ENCODE measurements at regions not wholly inside any gene's neighbourhood (a gene's known extent, or its start where the extent isn't known, plus 50 kb on each side); places are given as distances from the start of the nearest gene placed in this dataset.

DNA sequence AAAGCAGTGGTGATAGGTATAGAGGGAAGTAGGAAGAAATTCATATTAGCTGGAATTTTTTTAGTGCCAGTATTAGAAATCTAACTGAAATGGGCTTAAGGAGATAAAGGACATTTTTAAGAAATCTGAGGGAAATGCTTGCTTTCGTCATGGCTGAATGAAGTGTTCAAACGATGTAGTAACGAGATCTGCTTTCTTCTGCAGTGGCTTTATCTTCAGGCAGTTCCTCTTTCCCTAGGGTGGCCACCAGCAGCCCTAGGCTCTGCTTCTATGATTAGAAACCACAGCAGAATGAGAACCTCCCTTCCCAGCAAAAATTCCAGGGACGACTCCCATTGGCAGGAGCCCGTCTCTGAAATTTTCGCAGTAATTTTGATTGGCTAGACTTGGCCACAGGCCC lies 163.9 kb upstream of the FRMD6 start:
- Histone ChIP-seq H3K4me1 (ENCODE audit: insufficient read depth, low read length) (no peaks in the 10 kb centered on the region), H3K9ac (ENCODE audit: low read depth, low read length) (no peak overlapping the region), H3K79me2 (ENCODE audit: insufficient read depth, low read length) (no peaks in the 10 kb centered on the region), H3K4me3 (ENCODE audit: low read depth in 1 of 2, low read length in 2 of 2) (no peak overlapping the region), H3K27me3 (ENCODE audit: insufficient read depth, low read length, poor library complexity) (no peaks in the 10 kb centered on the region), H2AFZ (ENCODE audit: low read depth, low read length) (no peak overlapping the region), H4K20me1 (ENCODE audit: insufficient read depth, low read length) (no peaks in the 10 kb centered on the region), H3K9me3 (ENCODE audit: insufficient read depth, low read length, severe bottlenecking) (no peaks in the 10 kb centered on the region), H3K27ac (ENCODE audit: low read length) (no peak overlapping the region), H3K4me2 (ENCODE audit: insufficient read depth, low read length) (no peak overlapping the region), H3K36me3 (ENCODE audit: insufficient read depth, low read length) (no peaks in the 10 kb centered on the region)
- no peak for DNase-seq
- ATAC-seq (ENCODE audit: insufficient read depth, low read depth), result no peak
- no peak for TF ChIP-seq EZH2 (IDR thresholded peaks at IDR 0.05; ENCODE audit: borderline replicate concordance, low read depth, low read length, severe bottlenecking)

DNA sequence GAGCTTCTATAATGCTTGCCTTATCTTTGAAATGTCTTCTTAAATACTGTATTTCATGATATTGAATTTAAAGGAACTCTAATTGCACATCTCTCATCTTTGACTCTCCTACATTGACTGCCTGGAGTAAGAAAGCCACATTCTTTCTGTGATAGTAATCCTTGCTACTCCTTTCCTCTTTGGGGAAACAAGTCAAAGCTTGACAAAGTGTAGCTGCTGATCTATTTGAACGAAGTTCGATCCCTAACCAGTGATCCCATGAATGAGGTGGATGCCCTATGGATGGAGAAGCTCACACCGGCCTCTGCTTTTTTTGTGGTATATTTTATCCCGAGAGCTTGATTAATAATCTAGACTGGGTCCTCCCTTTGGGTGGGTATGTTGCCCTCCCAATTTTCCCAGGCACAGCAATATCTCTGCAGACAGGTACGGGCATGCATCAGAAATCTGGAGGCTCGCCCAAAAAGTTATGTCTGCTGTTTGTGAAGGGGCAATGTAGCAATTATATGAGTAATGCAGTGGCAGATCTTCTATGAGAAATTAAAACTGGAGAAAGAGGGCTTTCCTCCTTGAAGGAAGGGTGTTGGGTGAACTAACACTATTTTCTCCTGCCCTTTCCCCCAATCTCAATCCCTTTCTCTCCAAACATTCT lies 163.0 kb upstream of the FRMD6 start:
- no peaks in the 10 kb centered on the region for H3K27me3 ChIP-seq (ENCODE audit: insufficient read depth, low read length, poor library complexity)
- no peak overlapping the region for H3K4me2 ChIP-seq (ENCODE audit: insufficient read depth, low read length)
- no peaks in the 10 kb centered on the region for H3K36me3 ChIP-seq (ENCODE audit: insufficient read depth, low read length)
- no peaks in the 10 kb centered on the region for H3K9me3 ChIP-seq (ENCODE audit: insufficient read depth, low read length, severe bottlenecking)
- ATAC-seq (ENCODE audit: insufficient read depth, low read depth) (no peak), DNase-seq (no peak)
- H3K79me2 ChIP-seq (ENCODE audit: insufficient read depth, low read length), result no peaks in the 10 kb centered on the region
- H3K4me3 ChIP-seq (ENCODE audit: low read depth in 1 of 2, low read length in 2 of 2), result no peak overlapping the region
- H3K4me1 ChIP-seq (ENCODE audit: insufficient read depth, low read length), result no peaks in the 10 kb centered on the region
- TF ChIP-seq, protein P1, sequence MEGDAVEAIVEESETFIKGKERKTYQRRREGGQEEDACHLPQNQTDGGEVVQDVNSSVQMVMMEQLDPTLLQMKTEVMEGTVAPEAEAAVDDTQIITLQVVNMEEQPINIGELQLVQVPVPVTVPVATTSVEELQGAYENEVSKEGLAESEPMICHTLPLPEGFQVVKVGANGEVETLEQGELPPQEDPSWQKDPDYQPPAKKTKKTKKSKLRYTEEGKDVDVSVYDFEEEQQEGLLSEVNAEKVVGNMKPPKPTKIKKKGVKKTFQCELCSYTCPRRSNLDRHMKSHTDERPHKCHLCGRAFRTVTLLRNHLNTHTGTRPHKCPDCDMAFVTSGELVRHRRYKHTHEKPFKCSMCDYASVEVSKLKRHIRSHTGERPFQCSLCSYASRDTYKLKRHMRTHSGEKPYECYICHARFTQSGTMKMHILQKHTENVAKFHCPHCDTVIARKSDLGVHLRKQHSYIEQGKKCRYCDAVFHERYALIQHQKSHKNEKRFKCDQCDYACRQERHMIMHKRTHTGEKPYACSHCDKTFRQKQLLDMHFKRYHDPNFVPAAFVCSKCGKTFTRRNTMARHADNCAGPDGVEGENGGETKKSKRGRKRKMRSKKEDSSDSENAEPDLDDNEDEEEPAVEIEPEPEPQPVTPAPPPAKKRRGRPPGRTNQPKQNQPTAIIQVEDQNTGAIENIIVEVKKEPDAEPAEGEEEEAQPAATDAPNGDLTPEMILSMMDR (IDR thresholded peaks at IDR 0.05; ENCODE audit: borderline replicate concordance, extremely low read depth, low read length, poor library complexity, severe bottlenecking), result no peak
- TF ChIP-seq EZH2 (IDR thresholded peaks at IDR 0.05; ENCODE audit: borderline replicate concordance, low read depth, low read length, severe bottlenecking), result no peak
- H3K27ac ChIP-seq (ENCODE audit: low read length), result no peak overlapping the region
- no peak overlapping the region for H3K9ac ChIP-seq (ENCODE audit: low read depth, low read length)
- H2AFZ ChIP-seq (ENCODE audit: low read depth, low read length), result no peak overlapping the region
- no peaks in the 10 kb centered on the region for H4K20me1 ChIP-seq (ENCODE audit: insufficient read depth, low read length)

DNA sequence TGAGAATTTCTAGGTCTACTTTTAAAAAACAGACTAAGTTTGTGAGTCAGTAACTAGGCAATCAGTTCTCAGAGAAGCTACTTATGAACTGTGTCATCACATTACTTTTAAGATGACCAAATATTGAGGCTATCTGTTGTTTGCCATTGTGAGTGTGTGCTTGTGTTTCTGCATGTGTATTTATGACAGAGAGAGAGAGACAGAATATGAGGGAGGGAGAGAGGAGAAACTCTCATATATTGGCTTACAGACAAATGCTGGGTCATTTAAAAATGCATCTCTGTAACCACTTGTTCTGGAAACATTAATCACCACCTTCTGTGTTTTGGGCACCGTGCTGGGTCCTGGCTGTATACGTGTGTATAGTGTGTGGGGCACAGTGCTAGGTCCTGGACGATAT lies 161.5 kb upstream of the FRMD6 start:
- Histone ChIP-seq H3K9me3 (ENCODE audit: insufficient read depth, low read length, severe bottlenecking) (peaks cover 2% of the 10 kb centered on the region), H3K27me3 (ENCODE audit: insufficient read depth, low read length, poor library complexity) (no peaks in the 10 kb centered on the region), H3K27ac (ENCODE audit: low read length) (no peak overlapping the region), H2AFZ (ENCODE audit: low read depth, low read length) (no peak overlapping the region), H3K4me3 (ENCODE audit: low read depth in 1 of 2, low read length in 2 of 2) (no peak overlapping the region), H3K4me1 (ENCODE audit: insufficient read depth, low read length) (no peaks in the 10 kb centered on the region), H3K4me2 (ENCODE audit: insufficient read depth, low read length) (no peak overlapping the region), H3K9ac (ENCODE audit: low read depth, low read length) (no peak overlapping the region), H4K20me1 (ENCODE audit: insufficient read depth, low read length) (no peaks in the 10 kb centered on the region), H3K36me3 (ENCODE audit: insufficient read depth, low read length) (no peaks in the 10 kb centered on the region), H3K79me2 (ENCODE audit: insufficient read depth, low read length) (no peaks in the 10 kb centered on the region)
- no peak for TF ChIP-seq EZH2 (IDR thresholded peaks at IDR 0.05; ENCODE audit: borderline replicate concordance, low read depth, low read length, severe bottlenecking)
- TF ChIP-seq, protein P1 (IDR thresholded peaks at IDR 0.05; ENCODE audit: borderline replicate concordance, extremely low read depth, low read length, poor library complexity, severe bottlenecking), result no peak
- DNase-seq (no peak), ATAC-seq (ENCODE audit: insufficient read depth, low read depth) (no peak)

DNA sequence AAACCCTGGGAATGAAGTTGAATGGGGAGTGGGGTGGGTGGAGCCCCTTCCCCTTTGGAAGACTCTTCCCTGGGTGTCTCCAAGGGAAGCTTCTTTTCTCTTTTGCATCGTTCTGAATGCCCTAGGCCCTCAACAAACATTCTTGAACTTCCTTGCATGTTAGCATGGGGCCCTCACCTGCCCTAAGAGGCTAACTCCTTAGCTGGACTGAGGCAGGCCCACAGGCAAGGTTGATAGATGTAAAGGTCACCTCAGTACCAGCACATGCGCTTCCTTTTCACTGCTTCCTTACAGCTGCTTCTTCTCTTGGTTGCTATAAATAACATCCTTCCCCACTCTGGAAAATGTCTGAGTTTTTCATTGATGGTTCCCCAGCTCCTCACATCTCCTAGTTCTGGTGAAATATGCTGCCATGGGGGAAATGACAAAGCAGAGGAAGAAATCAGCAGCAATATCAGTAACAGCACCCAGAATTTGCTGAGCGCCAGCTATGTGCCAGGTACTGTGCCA lies 160.6 kb upstream of the FRMD6 start:
- Histone ChIP-seq H3K36me3 (ENCODE audit: insufficient read depth, low read length) (no peaks in the 10 kb centered on the region), H3K27me3 (ENCODE audit: insufficient read depth, low read length, poor library complexity) (no peaks in the 10 kb centered on the region), H2AFZ (ENCODE audit: low read depth, low read length) (no peak overlapping the region), H3K4me2 (ENCODE audit: insufficient read depth, low read length) (no peak overlapping the region), H3K9ac (ENCODE audit: low read depth, low read length) (no peak overlapping the region), H3K79me2 (ENCODE audit: insufficient read depth, low read length) (no peaks in the 10 kb centered on the region), H3K27ac (ENCODE audit: low read length) (no peak overlapping the region), H3K4me1 (ENCODE audit: insufficient read depth, low read length) (no peaks in the 10 kb centered on the region), H4K20me1 (ENCODE audit: insufficient read depth, low read length) (no peaks in the 10 kb centered on the region), H3K4me3 (ENCODE audit: low read depth in 1 of 2, low read length in 2 of 2) (no peak overlapping the region), H3K9me3 (ENCODE audit: insufficient read depth, low read length, severe bottlenecking) (peaks cover 2% of the 10 kb centered on the region)
- TF ChIP-seq, protein P1 (IDR thresholded peaks at IDR 0.05; ENCODE audit: borderline replicate concordance, extremely low read depth, low read length, poor library complexity, severe bottlenecking), result no peak
- TF ChIP-seq EZH2 (IDR thresholded peaks at IDR 0.05; ENCODE audit: borderline replicate concordance, low read depth, low read length, severe bottlenecking), result no peak
- ATAC-seq (ENCODE audit: insufficient read depth, low read depth), result no peak
- DNase-seq, result no peak
